ENCODE measurements at regions not wholly inside any gene's neighbourhood (a gene's known extent, or its start where the extent isn't known, plus 50 kb on each side); places are given as distances from the start of the nearest gene placed in this dataset.

- Histone ChIP-seq H2BK120ac (replicated peaks; ENCODE audit: low read depth, low read length) (no peak overlapping the region), H3K27me3 (replicated peaks in 1 of 4; ENCODE audit: control insufficient read depth in 3 of 4, extremely low read depth in 1 of 4, insufficient read depth in 3 of 4, low read length in 3 of 4) (peaks cover 0 to 2% (median 0%) of the 10 kb centered on the region in 4 experiments; a peak in 2 of 7 replicates), H4K8ac (ENCODE audit: extremely low read depth, insufficient read depth, low read length) (no peak overlapping the region), H3K4ac (replicated peaks; ENCODE audit: insufficient read length, low read depth, low read length) (no peak overlapping the region), H3K18ac (ENCODE audit: extremely low read depth, low read length) (no peak overlapping the region), H3K4me2 (ENCODE audit: insufficient read depth in 1 of 2, low read depth in 2 of 2, low read length in 2 of 2) (no peak overlapping the region), H3K23ac (ENCODE audit: insufficient read length) (no peak overlapping the region), H2BK15ac (ENCODE audit: low read length) (no peak overlapping the region), H3K4me3 (ENCODE audit: extremely low read depth in 1 of 4, insufficient read depth in 2 of 4, low read depth in 3 of 4, low read length in 4 of 4) (no peak overlapping the region), H2BK12ac (ENCODE audit: low read depth, low read length) (no peak overlapping the region), H2BK20ac (ENCODE audit: low read length) (no peak overlapping the region), H4K5ac (ENCODE audit: insufficient read length, low read depth, low read length) (no peak overlapping the region), H2BK5ac (ENCODE audit: low read depth, low read length) (no peak overlapping the region), H3K79me1 (ENCODE audit: low read depth, low read length) (no peaks in the 10 kb centered on the region), H4K20me1 (replicated peaks in 1 of 2; ENCODE audit: control insufficient read depth in 1 of 2, insufficient read depth in 2 of 2, low read length in 2 of 2) (no peaks in the 10 kb centered on the region), H3K27ac (ENCODE audit: low read depth, low read length) (no peak overlapping the region), H3K56ac (replicated peaks; ENCODE audit: insufficient read length, low read depth, low read length) (no peak overlapping the region), H3K23me2 (ENCODE audit: low read depth, low read length) (no peaks in the 10 kb centered on the region), H2AK5ac (ENCODE audit: low read depth, low read length) (no peak overlapping the region), H3K9me3 (ENCODE audit: insufficient read depth in 2 of 2, low read depth in 1 of 2, low read length in 1 of 2) (no peaks in the 10 kb centered on the region), H4K91ac (replicated peaks; ENCODE audit: insufficient read length, low read length) (no peak overlapping the region), H3K79me2 (ENCODE audit: control insufficient read depth in 1 of 2, insufficient read depth in 2 of 2, low read length in 2 of 2) (no peaks in the 10 kb centered on the region), H3K36me3 (ENCODE audit: control insufficient read depth in 2 of 4, insufficient read depth in 4 of 4, low read length in 3 of 4) (no peaks in the 10 kb centered on the region), H3K4me1 (replicated peaks in 1 of 4; ENCODE audit: control insufficient read depth in 3 of 4, insufficient read depth in 4 of 4, low read length in 3 of 4) (peaks cover 0 to 4% (median 2%) of the 10 kb centered on the region in 4 experiments; a peak in 2 of 7 replicates), H2AFZ (ENCODE audit: low read length) (no peak overlapping the region), H3K14ac (ENCODE audit: insufficient read length) (no peak overlapping the region), H3K9ac (replicated peaks in 1 of 4; ENCODE audit: extremely low read depth in 1 of 4, low read depth in 3 of 4, low read length in 3 of 4) (no peak overlapping the region)
- POLR2A ChIA-PET (ENCODE audit: partially characterized antibody), result no interaction called here
- CTCF ChIA-PET (ENCODE audit: partially characterized antibody), result no interaction called here
- FAIRE-seq (no peak), DNase-seq (ENCODE audit: low read depth in 1 of 2, low spot score in 2 of 2) (no peak)
- TF ChIP-seq SP2 (IDR thresholded peaks at IDR 0.05; ENCODE audit: low read length) (no peak), NANOG (IDR thresholded peaks at IDR 0.05; ENCODE audit: insufficient read depth, low read depth, low read length, poor library complexity, severe bottlenecking) (no peak), FOSL1 (IDR thresholded peaks at IDR 0.05; ENCODE audit: insufficient read depth, low read depth, low read length) (no peak), RBBP5 (IDR thresholded peaks at IDR 0.05; ENCODE audit: borderline replicate concordance, low read depth, low read length) (no peak), TAF1 (IDR thresholded peaks at IDR 0.05; ENCODE audit: low read depth, low read length) (no peak), BRCA1 (IDR thresholded peaks at IDR 0.05; ENCODE audit: low read depth, low read length) (no peak), ASH2L (IDR thresholded peaks at IDR 0.05; ENCODE audit: low read length) (no peak), SP4 (IDR thresholded peaks at IDR 0.05; ENCODE audit: low read length) (no peak), PHF8 (conservative IDR thresholded peaks at IDR 0.05; ENCODE audit: low read depth, low read length) (no peak), SIX5 (IDR thresholded peaks at IDR 0.05; ENCODE audit: low read depth, low read length) (no peak), SIRT6 (IDR thresholded peaks at IDR 0.05; ENCODE audit: low read length) (no peak), RFX5 (IDR thresholded peaks at IDR 0.05; ENCODE audit: borderline replicate concordance, low read depth, low read length) (no peak), JUND (IDR thresholded peaks at IDR 0.05; ENCODE audit: low read length) (no peak)
- TF ChIP-seq, protein P1, sequence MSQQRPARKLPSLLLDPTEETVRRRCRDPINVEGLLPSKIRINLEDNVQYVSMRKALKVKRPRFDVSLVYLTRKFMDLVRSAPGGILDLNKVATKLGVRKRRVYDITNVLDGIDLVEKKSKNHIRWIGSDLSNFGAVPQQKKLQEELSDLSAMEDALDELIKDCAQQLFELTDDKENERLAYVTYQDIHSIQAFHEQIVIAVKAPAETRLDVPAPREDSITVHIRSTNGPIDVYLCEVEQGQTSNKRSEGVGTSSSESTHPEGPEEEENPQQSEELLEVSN (IDR thresholded peaks at IDR 0.05), result no peak
- WGBS, 2 experiments (ENCODE audit: extremely low coverage in 1 of 2, insufficient coverage in 1 of 2, insufficient read length in 1 of 2, insufficient replicate concordance in 2 of 2, low coverage in 1 of 2, low lambda C conversion rate in 2 of 2, missing lambda C conversion rate in 1 of 2), result 98% methylated on average over 3 of the region's 3 CpGs; no CpG with 5 or more reads in 1 of the 2 experiments
Observed at GRCh38 chr13:106354961-106355360, 180.5 kb downstream of the EFNB2 start.
